ENCODE measurements at regions not wholly inside any gene's neighbourhood (a gene's known extent, or its start where the extent isn't known, plus 50 kb on each side); places are given as distances from the start of the nearest gene placed in this dataset.

- H2BK20ac ChIP-seq (ENCODE audit: low read length) = no peak overlapping the region
- no peak overlapping the region for H3K23ac ChIP-seq (ENCODE audit: insufficient read length)
- 81% methylated on average over 4 of the region's 4 CpGs; no CpG with 5 or more reads in 1 of the 2 experiments for WGBS, 2 experiments (ENCODE audit: extremely low coverage in 1 of 2, insufficient coverage in 1 of 2, insufficient read length in 1 of 2, insufficient replicate concordance in 2 of 2, low coverage in 1 of 2, low lambda C conversion rate in 2 of 2, missing lambda C conversion rate in 1 of 2)
- H4K5ac ChIP-seq (ENCODE audit: insufficient read length, low read depth, low read length) = no peak overlapping the region
- H2BK5ac ChIP-seq (ENCODE audit: low read depth, low read length) = no peak overlapping the region
- H3K56ac ChIP-seq (replicated peaks; ENCODE audit: insufficient read length, low read depth, low read length) = no peak overlapping the region
- DNase-seq (ENCODE audit: low read depth in 1 of 2, low spot score in 2 of 2) (no peak), FAIRE-seq (no peak)
- no peak overlapping the region for H3K14ac ChIP-seq (ENCODE audit: insufficient read length)
- H2AK5ac ChIP-seq (ENCODE audit: low read depth, low read length) = no peak overlapping the region
- ChIA-PET CTCF (ENCODE audit: partially characterized antibody) (interaction anchor here (1.1 to 1.5 kb wide), 3 partner anchors 9 to 111 kb away, joined by 3 to 9 read pairs (median 4); no protein-coding TSS in a partner anchor), POLR2A (ENCODE audit: partially characterized antibody) (no interaction called here)
- H3K9me3 ChIP-seq (ENCODE audit: insufficient read depth in 2 of 2, low read depth in 1 of 2, low read length in 1 of 2) = no peaks in the 10 kb centered on the region
- no peaks in the 10 kb centered on the region for H3K27me3 ChIP-seq (replicated peaks in 1 of 4; ENCODE audit: control insufficient read depth in 3 of 4, extremely low read depth in 1 of 4, insufficient read depth in 3 of 4, low read length in 3 of 4)
- no peaks in the 10 kb centered on the region for H3K23me2 ChIP-seq (ENCODE audit: low read depth, low read length)
- H3K9ac ChIP-seq (replicated peaks in 1 of 4; ENCODE audit: extremely low read depth in 1 of 4, low read depth in 3 of 4, low read length in 3 of 4) = no peak overlapping the region
- H2BK15ac ChIP-seq (ENCODE audit: low read length) = no peak overlapping the region
- H4K91ac ChIP-seq (replicated peaks; ENCODE audit: insufficient read length, low read length) = no peak overlapping the region
- no peak overlapping the region for H3K4me3 ChIP-seq (ENCODE audit: extremely low read depth in 1 of 4, insufficient read depth in 2 of 4, low read depth in 3 of 4, low read length in 4 of 4)
- H3K79me1 ChIP-seq (ENCODE audit: low read depth, low read length) = no peaks in the 10 kb centered on the region
- H3K27ac ChIP-seq (ENCODE audit: low read depth, low read length) = no peak overlapping the region
- no peaks in the 10 kb centered on the region for H3K36me3 ChIP-seq (ENCODE audit: control insufficient read depth in 2 of 4, insufficient read depth in 4 of 4, low read length in 3 of 4)
- H3K4me2 ChIP-seq (ENCODE audit: insufficient read depth in 1 of 2, low read depth in 2 of 2, low read length in 2 of 2) = no peak overlapping the region
- H3K79me2 ChIP-seq (ENCODE audit: control insufficient read depth in 1 of 2, insufficient read depth in 2 of 2, low read length in 2 of 2) = no peaks in the 10 kb centered on the region
- H4K8ac ChIP-seq (ENCODE audit: extremely low read depth, insufficient read depth, low read length) = no peak overlapping the region
- H2BK120ac ChIP-seq (replicated peaks; ENCODE audit: low read depth, low read length) = no peak overlapping the region
- H3K4ac ChIP-seq (replicated peaks; ENCODE audit: insufficient read length, low read depth, low read length) = no peak overlapping the region
- no peak overlapping the region for H3K18ac ChIP-seq (ENCODE audit: extremely low read depth, low read length)
- no peaks in the 10 kb centered on the region for H4K20me1 ChIP-seq (replicated peaks in 1 of 2; ENCODE audit: control insufficient read depth in 1 of 2, insufficient read depth in 2 of 2, low read length in 2 of 2)
- H3K4me1 ChIP-seq (replicated peaks in 1 of 4; ENCODE audit: control insufficient read depth in 3 of 4, insufficient read depth in 4 of 4, low read length in 3 of 4) = peaks cover 0 to 6% (median 3%) of the 10 kb centered on the region in 4 experiments; a peak in 3 of 7 replicates
- H2BK12ac ChIP-seq (ENCODE audit: low read depth, low read length) = no peak overlapping the region
- no peak overlapping the region for H2AFZ ChIP-seq (ENCODE audit: low read length)
- no peak for TF ChIP-seq RAD21 (IDR thresholded peaks at IDR 0.05 in 1 of 2, conservative IDR thresholded peaks at IDR 0.05 in 1 of 2; ENCODE audit: low read depth in 2 of 2, low read length in 2 of 2)
- no peak for TF ChIP-seq CHD2 (IDR thresholded peaks at IDR 0.05; ENCODE audit: low read length)
- TF ChIP-seq HDAC2 (IDR thresholded peaks at IDR 0.05; ENCODE audit: borderline replicate concordance in 1 of 2, low read depth in 2 of 2, low read length in 2 of 2) = no peak
- TF ChIP-seq TAF1 (IDR thresholded peaks at IDR 0.05; ENCODE audit: low read depth, low read length) = no peak
- TF ChIP-seq CTCF (IDR thresholded peaks at IDR 0.05; ENCODE audit: control extremely low read depth in 1 of 3, insufficient read depth in 1 of 3, low read depth in 1 of 3, low read length in 3 of 3) = no peak
- TF ChIP-seq EGR1 (IDR thresholded peaks at IDR 0.05; ENCODE audit: borderline replicate concordance, low read depth, low read length) = no peak
- TF ChIP-seq CBX8 (IDR thresholded peaks at IDR 0.05; ENCODE audit: borderline replicate concordance, low read depth, low read length) = no peak
- TF ChIP-seq YY1 (IDR thresholded peaks at IDR 0.05; ENCODE audit: low read depth, low read length) = no peak
- no peak for TF ChIP-seq POU5F1 (IDR thresholded peaks at IDR 0.05; ENCODE audit: low read depth, low read length)
- no peak for TF ChIP-seq RFX5 (IDR thresholded peaks at IDR 0.05; ENCODE audit: borderline replicate concordance, low read depth, low read length)
- TF ChIP-seq BCL11A (IDR thresholded peaks at IDR 0.05; ENCODE audit: low read depth in 2 of 2, low read length in 2 of 2) = no peak
Measured at GRCh38 chr9:78712903-78713613, 416.1 kb downstream of the PSAT1 start.
